Gastroesophageal sphincter (tissue), 4 donors: ENCODE measurements at regions not wholly inside any gene's neighbourhood (a gene's known extent, or its start where the extent isn't known, plus 50 kb on each side); places are given as distances from the start of the nearest gene placed in this dataset.

Source experiments
- ATAC-seq: fragments of 150-250 bp; one replicate; pipeline ENCODE4 v1.9.1; 2016; ENCODE audit warnings: mild to moderate bottlenecking, moderate library complexity
- H3K27ac ChIP-seq, 4 donors: fragments of 200-600 bp; sonication (generic) in 3 of 4; 1 replicate in 3 of 4; 2 replicates in 1 of 4; pipeline ENCODE4 v1.5.1; 2016 to 2019
- H3K27me3 ChIP-seq: fragments of 200-600 bp; sonication (generic); one replicate; pipeline ENCODE4 v1.5.1; 2019
- H3K36me3 ChIP-seq, 2 donors: fragments of 200-600 bp; sonication (generic); one replicate each; pipeline ENCODE4 v1.5.1; 2019; ENCODE audit warnings: control low read depth in 1 of 2
- H3K4me1 ChIP-seq, 3 donors: fragments of 200-600 bp; sonication (generic); 1 replicate in 2 of 3; 2 replicates in 1 of 3; pipeline ENCODE4 v1.5.1; 2016 to 2019; ENCODE audit warnings: control low read depth in 2 of 3
- H3K4me3 ChIP-seq, 2 donors: fragments of 200-600 bp; sonication (generic); one replicate each; pipeline ENCODE4 v1.5.1; 2019; ENCODE audit warnings: mild to moderate bottlenecking in 1 of 2, moderate library complexity in 1 of 2
- H3K9me3 ChIP-seq, 3 donors: fragments of 200-600 bp; sonication (generic); one replicate each; pipeline ENCODE4 v1.5.1; 2017 to 2019; ENCODE audit warnings: control low read depth in 2 of 3
- EP300 ChIP-seq: sonication (generic); formaldehyde crosslinking; IDR thresholded peaks from one replicate; pipeline ENCODE4 v1.6.1; 2017; ENCODE audit warnings: antibody characterized with exemption, mild to moderate bottlenecking
- POLR2A ChIP-seq, 2 donors: fragments of 450-650 bp; IDR thresholded peaks; one replicate each; pipeline ENCODE4 v1.6.1; 2017; ENCODE audit warnings: antibody characterized with exemption in 2 of 2, mild to moderate bottlenecking in 2 of 2, moderate library complexity in 1 of 2
- POLR2AphosphoS5 ChIP-seq: sonication (generic); formaldehyde crosslinking; IDR thresholded peaks from one replicate; pipeline ENCODE4 v1.6.1; 2017; ENCODE audit warnings: antibody characterized with exemption
- WGBS, 2 donors: methylation state at CpG; one replicate each; pipeline ENCODE4 v1.1.5; 2018; ENCODE audit warnings: low coverage in 1 of 2; 5-methylcytosine and 5-hydroxymethylcytosine counted together
- TF ChIP-seq, protein P1 (sequence below), 4 experiments: fragments of 200-600 bp in 2 of 4; fragments of 450-650 bp in 2 of 4; sonication (generic) in 1 of 4; IDR thresholded peaks; one replicate each; pipeline ENCODE4 v1.5.1; 2017 to 2019; ENCODE audit warnings: antibody characterized with exemption in 4 of 4, mild to moderate bottlenecking in 2 of 4, moderate library complexity in 2 of 4

DNA sequence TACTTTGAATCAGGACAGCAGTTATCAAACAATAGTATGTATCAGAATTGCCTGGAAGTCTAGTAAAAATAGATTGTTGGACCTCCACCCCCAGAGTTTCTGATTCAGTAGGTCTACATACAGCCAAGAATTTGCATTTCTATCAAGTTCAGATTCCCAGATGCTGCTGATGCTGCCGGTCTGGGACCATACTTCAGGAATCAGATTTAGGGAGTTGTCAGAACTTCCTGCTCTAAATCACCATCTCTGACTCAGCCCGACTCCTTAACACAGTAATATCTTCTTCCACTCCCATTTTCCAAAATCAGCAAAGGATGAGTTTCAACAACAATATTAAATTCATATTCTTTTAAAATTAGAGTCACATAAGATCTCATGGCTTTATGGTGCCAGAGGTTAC is 227.2 kb upstream of the TMEM161B start:
- no peak for ATAC-seq
- no peaks in the 10 kb centered on the region for H3K9me3 ChIP-seq
- 41 to 50% methylated on average over 2 of the region's 2 CpGs for WGBS, 2 donors

DNA sequence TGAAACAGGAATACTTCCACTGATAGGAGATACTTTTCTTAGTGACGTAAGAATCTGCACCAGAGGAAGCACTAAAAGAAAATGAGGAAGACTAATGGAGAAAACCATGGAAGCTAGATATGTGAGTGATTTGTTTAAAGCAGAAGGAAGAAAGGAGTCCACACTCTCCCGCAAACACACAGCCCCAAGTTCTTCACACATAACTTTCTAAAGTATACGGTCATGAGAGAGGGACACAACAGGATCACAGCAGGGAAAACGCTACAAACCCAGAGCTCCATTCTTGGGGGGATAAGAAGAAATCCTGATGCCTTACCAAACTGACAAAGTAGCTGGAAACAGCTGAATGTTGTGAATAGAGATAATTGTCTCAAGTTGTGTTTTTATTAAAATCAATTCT is 222.2 kb upstream of the TMEM161B start:
- Histone ChIP-seq H3K36me3 (no peaks in the 10 kb centered on the region), H3K4me1 (no peaks in the 10 kb centered on the region), H3K27me3 (peaks cover 8% of the 10 kb centered on the region), H3K27ac (no peak overlapping the region), H3K4me3 (no peak overlapping the region), H3K9me3 (no peaks in the 10 kb centered on the region)
- no peak for ATAC-seq
- 45 to 61% methylated on average over 4 of the region's 4 CpGs for WGBS, 2 donors
- TF ChIP-seq EP300 (no peak), POLR2A (IDR thresholded peaks at IDR 0.05) (no peak), POLR2AphosphoS5 (no peak)
- TF ChIP-seq, protein P1, sequence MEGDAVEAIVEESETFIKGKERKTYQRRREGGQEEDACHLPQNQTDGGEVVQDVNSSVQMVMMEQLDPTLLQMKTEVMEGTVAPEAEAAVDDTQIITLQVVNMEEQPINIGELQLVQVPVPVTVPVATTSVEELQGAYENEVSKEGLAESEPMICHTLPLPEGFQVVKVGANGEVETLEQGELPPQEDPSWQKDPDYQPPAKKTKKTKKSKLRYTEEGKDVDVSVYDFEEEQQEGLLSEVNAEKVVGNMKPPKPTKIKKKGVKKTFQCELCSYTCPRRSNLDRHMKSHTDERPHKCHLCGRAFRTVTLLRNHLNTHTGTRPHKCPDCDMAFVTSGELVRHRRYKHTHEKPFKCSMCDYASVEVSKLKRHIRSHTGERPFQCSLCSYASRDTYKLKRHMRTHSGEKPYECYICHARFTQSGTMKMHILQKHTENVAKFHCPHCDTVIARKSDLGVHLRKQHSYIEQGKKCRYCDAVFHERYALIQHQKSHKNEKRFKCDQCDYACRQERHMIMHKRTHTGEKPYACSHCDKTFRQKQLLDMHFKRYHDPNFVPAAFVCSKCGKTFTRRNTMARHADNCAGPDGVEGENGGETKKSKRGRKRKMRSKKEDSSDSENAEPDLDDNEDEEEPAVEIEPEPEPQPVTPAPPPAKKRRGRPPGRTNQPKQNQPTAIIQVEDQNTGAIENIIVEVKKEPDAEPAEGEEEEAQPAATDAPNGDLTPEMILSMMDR (IDR thresholded peaks at IDR 0.05) = no peak

More for the DNA sequence above, 227.2 kb upstream of the TMEM161B start:
- Histone ChIP-seq H3K27ac (no peak overlapping the region), H3K27me3 (no peaks in the 10 kb centered on the region), H3K36me3 (no peaks in the 10 kb centered on the region), H3K4me3 (no peak overlapping the region), H3K4me1 (no peaks in the 10 kb centered on the region)
- TF ChIP-seq, protein P1 (IDR thresholded peaks at IDR 0.05) = no peak
- TF ChIP-seq EP300 (no peak), POLR2AphosphoS5 (no peak), POLR2A (IDR thresholded peaks at IDR 0.05) (no peak)

DNA sequence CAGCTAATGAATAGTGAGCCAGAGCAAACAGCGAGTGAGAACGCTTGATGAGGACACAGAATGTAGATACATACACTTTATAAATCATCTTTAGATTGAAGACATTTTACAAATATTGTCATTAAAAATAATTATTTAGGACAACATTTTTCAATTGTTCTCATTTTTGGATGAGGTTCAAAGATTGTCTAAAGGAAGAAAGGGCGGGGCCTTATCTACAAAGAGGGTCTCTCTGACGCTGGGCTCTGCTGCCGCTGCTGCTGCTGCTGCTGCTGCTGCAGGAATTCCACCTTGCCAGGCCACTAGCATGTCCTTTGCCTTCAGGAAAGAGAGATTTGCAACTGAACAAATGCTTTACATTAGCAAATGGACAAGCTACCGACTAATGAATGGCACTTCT is 220.7 kb upstream of the TMEM161B start:
- no peaks in the 10 kb centered on the region for H3K36me3 ChIP-seq
- peaks cover 8% of the 10 kb centered on the region for H3K27me3 ChIP-seq
- H3K4me3 ChIP-seq = no peak overlapping the region
- TF ChIP-seq POLR2A (IDR thresholded peaks at IDR 0.05) (no peak), POLR2AphosphoS5 (no peak), EP300 (no peak)
- TF ChIP-seq, protein P1 (IDR thresholded peaks at IDR 0.05) = no peak
- WGBS, 2 donors = 35 to 56% methylated on average over 6 of the region's 6 CpGs
- H3K27ac ChIP-seq = no peak overlapping the region
- no peaks in the 10 kb centered on the region for H3K9me3 ChIP-seq
- ATAC-seq = no peak
- H3K4me1 ChIP-seq = no peaks in the 10 kb centered on the region

DNA sequence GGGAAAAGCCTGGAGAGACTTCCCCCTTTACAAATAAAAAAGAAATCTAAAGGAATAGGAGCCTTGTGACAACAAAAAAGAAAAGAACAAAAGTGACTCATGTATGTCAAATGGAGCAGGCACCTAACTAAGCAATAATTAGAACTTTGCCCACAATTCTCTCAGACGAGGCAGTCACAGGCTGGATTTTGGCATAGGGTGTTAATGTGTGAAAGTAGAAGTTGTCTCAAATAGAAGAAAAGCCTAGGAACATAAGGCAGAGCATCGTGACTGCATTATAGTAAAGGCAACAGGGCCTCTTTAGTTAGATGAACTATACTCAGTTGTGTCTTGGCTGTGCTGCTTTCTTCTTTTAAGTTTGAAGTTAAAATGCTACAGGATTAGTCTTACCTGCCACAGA is 219.9 kb upstream of the TMEM161B start:
- ATAC-seq = no peak
- peaks cover 8% of the 10 kb centered on the region for H3K27me3 ChIP-seq
- no peak overlapping the region for H3K4me3 ChIP-seq
- no peak overlapping the region for H3K27ac ChIP-seq
- H3K9me3 ChIP-seq = no peaks in the 10 kb centered on the region
- TF ChIP-seq POLR2A (IDR thresholded peaks at IDR 0.05) = no peak
- TF ChIP-seq EP300 = no peak
- no peak for TF ChIP-seq POLR2AphosphoS5
- TF ChIP-seq, protein P1 (IDR thresholded peaks at IDR 0.05) = no peak
- 44 to 47% methylated on average over 2 of the region's 2 CpGs for WGBS, 2 donors
- H3K36me3 ChIP-seq = no peaks in the 10 kb centered on the region
- H3K4me1 ChIP-seq = no peaks in the 10 kb centered on the region

DNA sequence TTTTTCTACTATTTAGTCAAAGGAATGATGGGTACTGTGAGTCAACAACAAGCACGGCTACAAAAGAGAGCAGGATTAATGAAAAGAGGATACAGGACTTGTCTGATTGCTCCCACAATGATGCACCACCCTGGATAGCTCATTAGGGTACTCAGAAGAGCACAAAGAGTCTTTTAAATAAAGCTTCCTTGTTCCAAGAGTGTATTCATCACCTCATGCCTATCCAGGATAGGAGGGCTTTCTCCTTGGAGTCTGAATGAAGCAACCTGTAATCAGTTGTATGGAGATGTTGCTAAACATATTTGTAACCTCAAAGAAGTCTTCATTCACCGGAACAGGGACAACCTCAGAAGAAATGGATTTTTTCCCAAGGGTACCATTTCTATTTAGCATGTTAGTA is 219.5 kb upstream of the TMEM161B start:
- no peak overlapping the region for H3K4me3 ChIP-seq
- TF ChIP-seq, protein P1 (IDR thresholded peaks at IDR 0.05) = no peak
- TF ChIP-seq EP300 = no peak
- H3K36me3 ChIP-seq = no peaks in the 10 kb centered on the region
- H3K27me3 ChIP-seq = peaks cover 8% of the 10 kb centered on the region
- H3K27ac ChIP-seq = no peak overlapping the region
- no peaks in the 10 kb centered on the region for H3K9me3 ChIP-seq
- no peak for ATAC-seq
- no peaks in the 10 kb centered on the region for H3K4me1 ChIP-seq
- WGBS, 2 donors = 65 to 95% methylated on average over 2 of the region's 2 CpGs
